H1 (cell line): ENCODE measurements at regions not wholly inside any gene's neighbourhood (a gene's known extent, or its start where the extent isn't known, plus 50 kb on each side); places are given as distances from the start of the nearest gene placed in this dataset.

ENCODE experiments used
- EZH2 ChIP-seq: fragments of 200-600 bp; sonication (generic); IDR thresholded peaks from 2 replicates; pipeline ENCODE4 v1.7.1; 2012; ENCODE audit warnings: low read depth, mild to moderate bottlenecking, moderate library complexity, low read length, inconsistent platforms; ENCODE audit not compliant: severe bottlenecking
- JUND ChIP-seq: IDR thresholded peaks from 2 replicates; pipeline ENCODE4 v1.6.1; 2011; ENCODE audit warnings: mild to moderate bottlenecking, improper control_type of control experiment, low read length
- RXRA ChIP-seq: IDR thresholded peaks from 2 replicates; pipeline ENCODE4 v1.6.1; 2011; ENCODE audit warnings: low read depth, mild to moderate bottlenecking, low read length, moderate library complexity; ENCODE audit not compliant: insufficient read depth
- SIX5 ChIP-seq: IDR thresholded peaks from 2 replicates; pipeline ENCODE4 v1.6.1; 2011; ENCODE audit warnings: mild to moderate bottlenecking, low read depth, low read length
- YY1 ChIP-seq: IDR thresholded peaks from 2 replicates; pipeline ENCODE4 v1.6.1; 2011; ENCODE audit warnings: low read depth, mild to moderate bottlenecking, low read length

GRCh38 chr10:62692085-62692484 is 112.4 kb upstream of the ADO start:
- TF ChIP-seq YY1 (no peak; the same call in 1 of the 2 replicates), SIX5 (no peak), RXRA (no peak), EZH2 (no peak), JUND (no peak)
